GM19193 (cell line): ENCODE measurements at regions not wholly inside any gene's neighbourhood (a gene's known extent, or its start where the extent isn't known, plus 50 kb on each side); places are given as distances from the start of the nearest gene placed in this dataset.

ENCODE experiments used
- POLR2A ChIP-seq: IDR thresholded peaks from 4 replicates; pipeline ENCODE4 v1.6.1; 2011; ENCODE audit not compliant: insufficient read depth, insufficient read length; ENCODE audit errors: extremely low read depth

DNA sequence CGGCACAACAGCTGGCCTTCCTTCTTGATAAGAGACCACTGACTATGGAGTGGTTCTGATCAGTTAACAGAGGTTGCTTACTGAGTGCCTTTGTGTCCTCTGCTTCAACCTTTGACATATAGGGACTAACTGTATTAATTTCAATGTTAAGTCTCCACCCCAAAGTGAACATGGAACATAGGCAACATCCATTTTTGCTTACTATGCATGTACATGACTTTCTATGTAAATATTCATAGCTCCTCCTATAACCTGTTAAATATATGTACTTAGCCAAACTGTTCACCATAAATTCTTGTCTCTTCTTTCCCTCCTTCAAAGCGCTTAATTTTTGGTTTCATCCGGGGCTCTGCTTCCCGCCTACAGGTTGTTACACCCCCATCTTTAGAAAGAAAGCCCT is 334.8 kb downstream of the EPM2A start:
- TF ChIP-seq POLR2A: no peak

DNA sequence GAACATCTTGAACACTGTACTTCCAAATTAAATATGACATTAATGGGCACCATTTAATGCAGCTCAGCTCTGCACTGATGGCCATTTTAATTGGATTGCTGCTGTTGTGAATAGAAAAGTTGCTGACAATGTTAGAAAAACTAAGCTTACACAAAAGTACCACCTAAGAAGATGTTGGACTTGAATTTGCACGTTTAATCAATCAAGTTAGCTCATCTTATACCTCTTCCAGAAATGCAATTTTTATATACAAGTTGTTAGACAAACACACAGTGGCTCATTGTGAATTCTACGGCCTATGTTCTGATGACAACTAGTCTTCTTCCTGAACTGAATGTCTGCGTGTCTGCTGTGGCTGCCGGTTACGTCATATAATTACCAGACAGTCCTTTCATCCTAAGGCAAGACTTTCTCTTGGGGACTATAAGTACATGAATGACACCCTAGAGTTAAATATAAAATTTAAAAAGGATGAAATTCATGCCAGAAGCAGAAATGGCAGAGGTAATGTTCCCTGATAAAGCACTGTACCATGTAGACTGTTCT is 330.2 kb downstream of the EPM2A start:
- no peak for TF ChIP-seq POLR2A

- no peak for TF ChIP-seq POLR2A
Observed at GRCh38 chr6:145406783-145407182, 328.5 kb downstream of the EPM2A start.

- no peak for TF ChIP-seq POLR2A
Observed at GRCh38 chr6:145415616-145416015, 319.7 kb downstream of the EPM2A start.

DNA sequence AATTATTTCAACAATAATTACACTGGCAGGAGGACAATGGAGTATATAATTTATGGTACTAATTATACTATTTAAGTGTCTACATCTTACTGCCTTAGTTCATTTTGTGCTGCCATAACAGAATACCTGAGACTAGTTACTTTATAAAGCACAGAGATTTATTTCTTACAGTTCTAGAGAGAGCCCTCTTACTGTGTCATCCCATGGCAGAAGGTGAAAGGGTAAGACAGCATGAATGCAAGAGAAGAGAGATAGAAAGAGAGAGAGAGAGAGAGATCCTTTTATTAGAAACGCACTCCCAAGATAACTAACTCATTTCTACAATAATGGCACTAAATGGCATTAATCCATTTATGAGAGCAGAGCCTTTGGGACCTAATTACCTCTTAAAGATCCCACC is 314.7 kb downstream of the EPM2A start:
- no peak for TF ChIP-seq POLR2A

GRCh38 chr6:145423936-145424335 is 311.4 kb downstream of the EPM2A start:
- TF ChIP-seq POLR2A: no peak

- no peak for TF ChIP-seq POLR2A
Observed at GRCh38 chr6:145427232-145427631, 308.1 kb downstream of the EPM2A start.

- TF ChIP-seq POLR2A: no peak
Observed at GRCh38 chr6:145428706-145429105, 306.6 kb downstream of the EPM2A start.

DNA sequence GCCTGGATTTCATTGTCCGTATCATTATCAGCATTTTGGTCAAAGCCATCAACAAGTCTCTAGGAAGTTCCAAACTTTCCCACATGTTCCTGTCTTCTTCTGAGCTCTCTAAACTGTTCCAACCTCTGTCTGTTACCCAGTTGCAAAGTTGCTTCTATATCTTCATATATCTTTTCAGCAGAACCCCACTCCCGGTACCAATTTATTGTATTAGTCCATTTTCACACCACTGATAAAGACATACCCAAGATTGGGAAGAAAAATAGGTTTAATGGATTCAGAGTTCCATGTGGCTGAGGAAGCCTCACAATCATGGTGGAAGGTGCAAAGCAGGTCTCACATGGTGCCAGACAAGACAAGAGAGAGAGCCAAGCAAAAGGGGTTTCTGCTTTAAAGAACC is 293.2 kb downstream of the EPM2A start:
- no peak for TF ChIP-seq POLR2A

- no peak for TF ChIP-seq POLR2A
Observed at GRCh38 chr6:145445674-145446073, 289.6 kb downstream of the EPM2A start.

DNA sequence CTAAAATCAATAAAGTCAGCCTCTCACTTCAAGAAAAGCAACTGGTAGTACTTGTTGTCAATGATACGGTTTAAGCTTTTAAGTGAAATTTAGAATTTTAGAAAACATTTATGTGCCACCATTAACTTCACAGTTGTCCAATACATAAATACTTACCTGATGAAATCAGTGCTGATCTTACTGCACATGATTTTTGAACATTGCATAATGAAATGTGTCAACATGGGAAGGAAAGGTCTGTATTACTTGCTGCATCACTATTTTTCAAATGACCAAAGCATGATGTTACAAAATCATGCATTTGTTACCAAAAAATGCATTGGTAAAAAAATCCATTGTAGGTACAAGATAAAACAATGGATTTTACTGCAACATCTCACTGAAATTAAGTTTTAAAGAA is 284.3 kb downstream of the EPM2A start:
- TF ChIP-seq POLR2A: no peak

- TF ChIP-seq POLR2A: no peak
Observed at GRCh38 chr6:145453376-145453775, 281.9 kb downstream of the EPM2A start.

- TF ChIP-seq POLR2A: no peak
Observed at GRCh38 chr6:145454006-145454405, 281.3 kb downstream of the EPM2A start.

- no peak for TF ChIP-seq POLR2A
Observed at GRCh38 chr6:145457556-145457955, 277.8 kb downstream of the EPM2A start.

- TF ChIP-seq POLR2A: no peak
Observed at GRCh38 chr6:145468534-145468933, 266.8 kb downstream of the EPM2A start.

- no peak for TF ChIP-seq POLR2A
Observed at GRCh38 chr6:145469021-145469420, 266.3 kb downstream of the EPM2A start.

- TF ChIP-seq POLR2A: no peak
Observed at GRCh38 chr6:145475794-145476396, 259.4 kb downstream of the EPM2A start.
